ENCODE measurements at regions not wholly inside any gene's neighbourhood (a gene's known extent, or its start where the extent isn't known, plus 50 kb on each side); places are given as distances from the start of the nearest gene placed in this dataset.

DNA sequence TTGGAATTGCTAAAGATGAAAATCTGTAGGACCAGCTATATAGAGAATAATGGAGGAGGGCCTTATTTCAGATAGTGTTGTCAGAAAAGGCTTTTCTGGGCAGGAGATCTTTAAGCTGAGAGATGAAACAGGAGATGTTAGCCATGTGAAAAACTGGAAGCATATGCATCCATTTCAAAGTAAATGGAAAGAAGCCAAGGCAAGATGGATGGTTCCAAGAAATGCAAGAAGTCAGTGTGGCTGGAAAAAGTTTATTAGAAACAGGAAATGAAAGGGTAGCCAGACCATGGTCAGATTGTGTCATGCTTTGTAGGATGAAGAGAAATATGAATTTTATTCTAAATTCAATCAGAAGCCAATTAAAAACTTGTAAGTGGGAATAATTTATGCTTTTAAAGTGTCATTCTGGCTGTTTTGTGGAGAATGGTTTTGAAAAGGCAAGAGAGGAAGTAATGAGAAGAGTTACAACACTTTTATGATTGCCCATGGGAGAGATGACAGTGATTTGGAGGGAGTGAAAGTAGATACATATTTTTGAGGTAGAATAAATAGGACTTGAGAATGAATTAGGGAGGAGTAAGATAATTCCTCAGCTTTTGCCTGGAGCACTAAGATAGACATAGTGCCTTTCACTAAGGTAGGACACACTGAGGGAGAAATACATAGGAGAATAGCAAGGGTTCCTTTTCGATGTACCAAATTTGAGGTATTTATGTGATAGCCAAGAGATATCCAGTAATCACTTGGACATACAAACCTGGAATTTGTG is 620.1 kb downstream of the HTR1B start (continued):
- TF ChIP-seq ZNF773 (CRISPR knock-in tag; IDR thresholded peaks at IDR 0.05; ENCODE audit: borderline replicate concordance), result no peak
- TF ChIP-seq ZNF790 (CRISPR knock-in tag; IDR thresholded peaks at IDR 0.05; ENCODE audit: borderline replicate concordance), result no peak
- TF ChIP-seq, protein P1, sequence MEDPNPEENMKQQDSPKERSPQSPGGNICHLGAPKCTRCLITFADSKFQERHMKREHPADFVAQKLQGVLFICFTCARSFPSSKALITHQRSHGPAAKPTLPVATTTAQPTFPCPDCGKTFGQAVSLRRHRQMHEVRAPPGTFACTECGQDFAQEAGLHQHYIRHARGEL (CRISPR knock-in tag; IDR thresholded peaks at IDR 0.05), result no peak
- no peak for TF ChIP-seq SIX4 (CRISPR knock-in tag; IDR thresholded peaks at IDR 0.05)

DNA sequence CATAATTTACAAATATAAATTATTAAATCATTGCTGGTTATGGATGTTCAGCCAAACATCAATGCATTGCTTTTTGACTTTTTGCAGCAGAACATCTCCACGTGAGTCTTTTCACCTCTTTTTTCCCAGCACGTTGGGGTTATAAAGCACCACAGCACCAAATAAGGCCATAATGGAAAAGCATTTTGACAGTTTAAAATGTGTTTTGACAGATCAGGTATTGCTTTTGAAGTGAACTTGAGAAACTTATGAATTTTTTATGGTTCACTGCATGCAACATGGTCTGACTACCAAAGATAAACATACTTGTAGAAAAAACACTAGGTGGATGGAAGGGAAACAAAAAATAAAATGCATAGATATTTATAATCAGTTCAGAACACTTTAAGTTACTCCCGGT is 622.4 kb downstream of the HTR1B start:
- in situ Hi-C loops (cut with HindIII; ENCODE audit: extremely low pct_ligation_motif_present, low pct_unique_long_range_greater_than_20kb), result no loop called here

More for the DNA sequence above, 622.4 kb downstream of the HTR1B start:
- DNase-seq (ENCODE audit: low spot score) (no peak), FAIRE-seq (no peak), ATAC-seq (no peak)
- H2AFZ ChIP-seq (ENCODE audit: low read length), result no peak overlapping the region
- H3K9ac ChIP-seq (ENCODE audit: insufficient read depth, low read depth, low read length), result no peak overlapping the region
- intact Hi-C loops (cut with micrococcal nuclease; ENCODE audit: unreplicated experiment), result no loop called here
- no peak for TF ChIP-seq ZNF788 (CRISPR knock-in tag; IDR thresholded peaks at IDR 0.05; ENCODE audit: borderline replicate concordance)
- no peak for TF ChIP-seq DPF2 (CRISPR knock-in tag; IDR thresholded peaks at IDR 0.05; ENCODE audit: borderline replicate concordance, low read depth)
- TF ChIP-seq, protein P2, sequence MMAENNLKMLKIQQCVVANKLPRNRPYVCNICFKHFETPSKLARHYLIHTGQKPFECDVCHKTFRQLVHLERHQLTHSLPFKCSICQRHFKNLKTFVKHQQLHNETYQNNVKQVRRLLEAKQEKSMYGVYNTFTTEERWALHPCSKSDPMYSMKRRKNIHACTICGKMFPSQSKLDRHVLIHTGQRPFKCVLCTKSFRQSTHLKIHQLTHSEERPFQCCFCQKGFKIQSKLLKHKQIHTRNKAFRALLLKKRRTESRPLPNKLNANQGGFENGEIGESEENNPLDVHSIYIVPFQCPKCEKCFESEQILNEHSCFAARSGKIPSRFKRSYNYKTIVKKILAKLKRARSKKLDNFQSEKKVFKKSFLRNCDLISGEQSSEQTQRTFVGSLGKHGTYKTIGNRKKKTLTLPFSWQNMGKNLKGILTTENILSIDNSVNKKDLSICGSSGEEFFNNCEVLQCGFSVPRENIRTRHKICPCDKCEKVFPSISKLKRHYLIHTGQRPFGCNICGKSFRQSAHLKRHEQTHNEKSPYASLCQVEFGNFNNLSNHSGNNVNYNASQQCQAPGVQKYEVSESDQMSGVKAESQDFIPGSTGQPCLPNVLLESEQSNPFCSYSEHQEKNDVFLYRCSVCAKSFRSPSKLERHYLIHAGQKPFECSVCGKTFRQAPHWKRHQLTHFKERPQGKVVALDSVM (CRISPR knock-in tag; IDR thresholded peaks at IDR 0.05), result no peak
- ChIA-PET POLR2A (no interaction called here), CTCF (ENCODE audit: low intra/inter-chr PET ratio, low total read pairs) (no interaction called here)
- no peaks in the 10 kb centered on the region for H4K20me1 ChIP-seq (ENCODE audit: insufficient read depth, low read length)
- H3K9me3 ChIP-seq (ENCODE audit: low read length), result no peaks in the 10 kb centered on the region; the same call in 1 of the 2 replicates
- H3K79me2 ChIP-seq (ENCODE audit: insufficient read depth, low read length), result no peaks in the 10 kb centered on the region
- BruUV-seq (replicated peaks), result no TSS peak
- H3K36me3 ChIP-seq (replicated peaks in 1 of 2; ENCODE audit: control insufficient read depth in 1 of 2, insufficient read depth in 2 of 2, low read length in 2 of 2), result no peaks in the 10 kb centered on the region
- H3K27me3 ChIP-seq (ENCODE audit: control insufficient read depth in 1 of 2, insufficient read depth in 2 of 2, low read length in 2 of 2), result no peaks in the 10 kb centered on the region
- no peak overlapping the region for H3K4me2 ChIP-seq (ENCODE audit: low read depth, low read length)
- no peak overlapping the region for H3K27ac ChIP-seq (ENCODE audit: extremely low read length, insufficient read depth, low read length)
- WGBS (ENCODE audit: low lambda C conversion rate), result under 1% methylated on average over 3 of the region's 3 CpGs
- H3K4me1 ChIP-seq (ENCODE audit: insufficient read depth, low read length), result no peaks in the 10 kb centered on the region
- no peak overlapping the region for H3K4me3 ChIP-seq (replicated peaks in 1 of 3; ENCODE audit: insufficient read depth in 1 of 3, low read depth in 2 of 3, low read length in 3 of 3)

Measured in HepG2 (cell line).